Ureter (tissue), 1 donor: ENCODE measurements at regions not wholly inside any gene's neighbourhood (a gene's known extent, or its start where the extent isn't known, plus 50 kb on each side); places are given as distances from the start of the nearest gene placed in this dataset.
"Not testable (repeated sequence)": the region's sequence is repeated elsewhere in the genome, so short reads cannot be mapped to it uniquely, and the experiment has no call there.

Experiments used
- DNase-seq: peaks from one replicate; pipeline ENCODE4 v3.0.0-alpha.2; 2020; ENCODE audit warnings: low spot score
- donor health status: DM: yes; HTN: yes; CAD: no.

- DNase-seq: no peak
Measured at GRCh38 chr6:168825226-168826077, 384.5 kb downstream of the SMOC2 start.

DNA sequence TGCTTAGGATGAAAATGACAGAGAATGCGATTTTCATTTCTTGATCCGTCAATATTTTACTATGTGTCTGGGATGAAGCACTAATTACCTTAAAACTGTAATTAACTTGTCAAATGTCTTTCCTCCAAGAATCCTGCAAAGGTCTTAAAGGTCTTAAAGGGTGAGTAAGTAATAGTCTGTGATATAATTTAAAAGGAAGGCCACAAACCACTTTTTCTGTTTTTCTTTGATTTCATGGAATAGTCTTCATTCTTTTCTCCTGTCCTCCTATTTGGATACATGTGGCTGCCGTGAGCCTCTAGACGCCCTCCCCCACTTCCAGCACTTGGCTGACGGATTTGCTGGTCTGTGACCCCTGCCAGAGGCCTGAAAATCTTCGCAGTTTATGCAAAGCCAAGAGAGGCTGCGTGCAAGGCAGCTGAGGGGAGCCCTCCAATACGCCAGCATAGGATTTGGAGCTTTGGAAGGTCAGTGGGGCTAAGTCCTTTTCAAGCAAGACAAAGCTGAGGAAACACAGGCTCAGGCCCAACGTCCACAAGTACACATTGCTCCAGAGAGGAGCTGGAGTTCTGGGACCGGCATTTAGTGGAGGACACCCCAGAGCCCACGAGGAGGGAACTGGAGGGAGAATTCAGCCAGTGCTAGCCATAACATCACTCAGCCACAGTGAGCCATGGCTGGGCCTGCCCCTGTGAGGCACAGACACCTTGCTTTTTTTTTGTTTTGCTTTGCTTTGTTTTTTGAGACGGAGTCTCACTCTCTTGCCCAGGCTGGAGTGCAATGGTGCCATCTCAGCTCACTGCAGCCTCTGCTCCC, 382.6 kb downstream of the SMOC2 start:
- no peak for DNase-seq

DNA sequence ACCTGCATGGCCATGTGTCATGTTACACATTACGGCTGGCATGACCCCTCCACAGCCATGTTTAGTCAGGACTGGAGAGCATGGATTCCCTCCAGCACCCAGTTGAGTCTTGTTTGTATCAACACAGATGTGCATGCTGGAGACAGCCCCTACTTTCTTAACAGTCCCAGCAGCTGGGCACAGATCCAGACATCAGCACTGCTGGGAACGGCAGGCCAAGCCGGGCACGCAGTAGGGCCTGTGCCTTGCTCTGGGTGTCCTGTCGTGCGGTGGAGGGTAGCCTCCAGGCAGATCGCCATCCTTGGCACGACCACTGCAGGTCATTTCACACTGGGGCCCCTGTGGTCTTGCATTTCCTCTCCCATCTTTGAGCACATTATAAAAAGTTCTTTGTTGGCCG, 381.4 kb downstream of the SMOC2 start:
- DNase-seq: no peak

GRCh38 chr6:168819546-168819945, 378.6 kb downstream of the SMOC2 start:
- DNase-seq: no peak

GRCh38 chr6:168817558-168818159, 376.7 kb downstream of the SMOC2 start:
- no peak for DNase-seq

- DNase-seq: no peak
Measured at GRCh38 chr6:168815229-168815628, 374.2 kb downstream of the SMOC2 start.

DNA sequence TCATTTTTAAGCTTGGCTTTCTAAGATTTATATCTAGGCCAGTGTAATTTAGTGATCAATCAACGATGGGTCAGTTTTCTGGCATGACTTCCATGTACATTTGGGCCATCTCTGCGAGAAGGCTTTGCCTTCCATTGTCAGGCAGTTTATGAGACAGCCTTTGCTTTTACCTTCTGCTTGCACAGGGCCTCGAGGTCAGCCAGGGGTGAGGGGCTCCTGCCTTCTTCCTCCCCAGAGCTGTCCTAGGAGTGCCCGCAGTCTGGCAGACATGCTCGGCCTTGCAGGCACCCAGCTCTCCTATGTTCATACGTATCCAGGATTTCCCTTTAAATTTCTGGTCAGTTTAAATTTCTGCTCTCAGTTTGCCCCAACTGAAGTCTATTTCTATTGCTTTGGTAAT, 367.2 kb downstream of the SMOC2 start:
- no peak for DNase-seq

DNA sequence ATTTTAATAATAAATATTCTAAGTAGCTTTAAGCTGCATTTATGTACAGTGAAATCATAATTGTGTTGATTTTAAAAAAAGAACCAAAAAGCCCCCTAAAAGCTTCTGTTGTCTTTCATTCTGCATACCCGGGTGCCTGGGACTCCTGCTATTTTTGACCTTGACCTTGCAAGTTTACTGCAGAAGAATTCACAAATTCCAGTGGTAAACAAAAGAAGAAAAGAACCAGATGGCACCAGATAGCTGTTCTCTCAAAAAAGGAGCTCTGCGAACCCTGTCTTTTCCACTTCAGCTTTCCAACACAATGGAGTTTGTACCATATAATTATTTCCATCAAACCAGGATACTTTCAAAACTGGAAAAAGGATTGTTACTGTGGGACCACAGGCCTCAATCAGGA, 363.3 kb downstream of the SMOC2 start:
- no peak for DNase-seq

DNA sequence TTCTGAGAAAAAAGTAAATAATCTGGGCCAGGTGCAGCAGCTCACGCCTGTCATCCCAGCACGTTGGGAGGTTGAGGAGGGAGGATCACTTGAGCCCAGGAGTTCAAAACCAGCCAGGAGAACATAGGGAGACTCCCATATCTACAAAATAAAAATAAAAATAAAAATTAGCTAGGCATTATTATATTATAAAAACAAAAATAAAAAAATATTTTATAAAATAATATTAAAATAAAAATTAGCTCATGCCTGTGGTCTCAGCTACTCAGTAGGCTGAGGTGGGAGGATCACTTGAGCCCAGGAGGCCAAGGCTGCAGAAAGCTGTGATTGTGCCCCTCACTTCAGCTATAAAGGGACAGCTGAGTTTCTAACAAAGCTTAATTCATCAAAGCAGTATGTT, 362.9 kb downstream of the SMOC2 start:
- no peak for DNase-seq

GRCh38 chr6:168799067-168799466, 358.1 kb downstream of the SMOC2 start:
- no peak for DNase-seq

DNA sequence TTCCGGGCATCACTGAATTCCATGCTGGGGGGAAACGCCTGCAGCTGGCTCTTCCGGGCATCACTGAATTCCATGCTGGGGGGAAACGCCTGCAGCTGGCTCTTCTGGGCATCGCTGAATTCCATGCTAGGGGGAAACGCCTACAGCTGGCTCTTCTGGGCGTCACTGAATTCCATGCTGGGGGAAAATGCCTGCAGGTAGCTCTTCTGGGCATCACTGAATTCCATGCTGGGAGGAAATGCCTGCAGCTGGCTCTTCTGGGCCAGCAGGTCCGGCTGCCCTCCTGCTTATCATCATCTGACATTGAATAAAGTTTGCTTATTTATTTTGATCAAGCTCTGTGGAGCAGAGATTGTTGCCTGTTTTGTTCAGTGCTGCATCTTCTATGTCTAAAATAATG, 355.1 kb downstream of the SMOC2 start:
- no peak for DNase-seq

DNA sequence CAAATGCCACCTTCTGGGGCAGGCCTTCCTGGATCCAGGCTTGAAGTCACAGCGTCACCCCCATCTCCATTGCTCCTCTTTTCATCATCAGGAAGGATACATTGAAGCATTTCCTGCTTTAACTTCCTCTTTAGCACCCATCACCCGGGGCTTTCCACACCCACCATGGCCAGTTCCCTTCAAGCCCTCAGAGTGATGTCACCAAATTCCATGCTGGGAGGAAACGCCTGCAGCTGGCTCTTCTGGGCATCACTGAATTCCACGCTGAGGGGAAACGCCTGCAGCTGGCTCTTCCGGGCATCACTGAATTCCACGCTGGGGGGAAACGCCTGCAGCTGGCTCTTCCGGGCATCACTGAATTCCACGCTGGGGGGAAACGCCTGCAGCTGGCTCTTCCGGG, 354.6 kb downstream of the SMOC2 start:
- not testable (repeated sequence) for DNase-seq

DNA sequence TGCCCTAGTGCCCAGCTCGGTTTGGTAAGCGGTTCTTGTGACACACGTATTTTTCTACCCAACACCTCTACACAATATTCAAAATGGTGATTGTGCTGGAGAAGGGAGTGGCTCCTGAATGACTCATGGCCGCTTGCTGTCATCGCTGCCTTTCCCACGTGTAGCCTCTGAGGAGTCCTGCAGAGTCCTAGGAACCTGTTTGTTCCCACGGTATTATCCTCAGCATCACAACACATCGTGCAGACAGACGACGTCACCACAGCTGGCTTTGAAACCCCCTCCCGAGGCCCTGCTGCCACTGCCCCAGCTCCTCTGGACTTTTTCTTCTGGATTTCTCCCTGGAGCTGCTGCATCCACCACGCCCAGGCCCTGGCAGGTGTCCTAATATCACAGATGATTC, 353.5 kb downstream of the SMOC2 start:
- DNase-seq: no peak

DNA sequence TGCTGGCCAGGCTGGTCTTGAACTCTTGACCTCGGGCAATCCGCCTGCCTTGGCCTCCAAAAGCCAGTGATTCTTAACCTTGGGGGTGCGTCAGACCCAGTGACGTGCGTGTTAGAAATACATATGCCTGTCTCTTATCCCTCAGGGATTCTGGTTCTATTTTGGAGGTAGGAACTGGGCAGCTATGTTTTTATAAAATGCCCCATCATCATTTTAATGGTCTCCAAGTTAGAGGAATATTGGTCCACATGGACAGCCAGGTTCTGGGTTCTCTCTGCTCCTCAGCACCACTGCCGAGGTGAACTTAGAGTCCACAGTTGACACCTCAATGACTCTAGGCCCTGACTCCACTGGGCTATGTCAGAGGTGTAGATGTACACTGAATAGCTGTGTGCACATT, 352.7 kb downstream of the SMOC2 start:
- no peak for DNase-seq

GRCh38 chr6:168791917-168792316, 350.9 kb downstream of the SMOC2 start:
- DNase-seq: no peak

GRCh38 chr6:168789699-168790098, 348.7 kb downstream of the SMOC2 start:
- DNase-seq: no peak

GRCh38 chr6:168785720-168786511, 344.9 kb downstream of the SMOC2 start:
- DNase-seq: no peak

DNA sequence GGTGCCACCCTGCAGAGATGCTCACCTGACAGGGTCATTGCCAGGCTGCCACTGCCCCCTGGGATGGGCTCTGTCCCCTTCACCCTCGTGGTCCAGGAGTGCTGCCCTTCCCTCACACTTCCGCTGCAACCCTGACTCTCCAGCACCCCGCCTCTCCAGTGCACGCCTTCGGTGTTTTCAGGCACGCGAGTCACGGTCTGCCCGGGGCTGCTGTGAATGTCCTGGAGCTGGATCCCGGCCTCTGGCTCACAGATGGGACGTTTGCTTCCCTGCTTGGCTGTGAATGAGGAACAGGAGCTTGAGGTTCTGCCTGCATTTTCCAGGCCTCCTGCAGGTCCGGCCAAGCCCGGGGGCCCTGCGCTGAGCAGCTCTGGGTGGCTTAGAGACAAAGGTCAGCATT, 343.4 kb downstream of the SMOC2 start:
- no peak for DNase-seq

- no peak for DNase-seq
Measured at GRCh38 chr6:168783720-168784119, 342.7 kb downstream of the SMOC2 start.

- no peak for DNase-seq
Measured at GRCh38 chr6:168782187-168782751, 341.3 kb downstream of the SMOC2 start.

DNA sequence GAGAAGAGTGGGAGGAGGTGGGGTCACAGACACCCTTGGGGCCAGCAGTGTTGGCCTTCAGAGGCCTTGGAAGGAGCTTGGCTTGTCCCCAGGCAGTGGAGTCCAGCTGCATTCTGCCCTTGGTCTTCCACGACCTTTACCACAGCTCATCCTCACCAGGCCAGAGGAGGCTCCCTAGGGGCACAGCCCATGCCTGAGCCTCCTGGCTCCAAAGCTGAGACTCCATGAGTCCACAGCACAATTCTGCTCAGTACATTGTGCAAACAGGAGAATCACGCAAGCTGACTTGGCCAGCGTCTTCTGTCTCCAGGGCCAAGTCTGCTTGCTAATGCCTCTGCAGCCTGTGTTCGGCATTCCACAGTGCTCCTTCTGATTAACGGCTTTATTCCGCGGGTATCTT, 337.2 kb downstream of the SMOC2 start:
- DNase-seq: no peak

DNA sequence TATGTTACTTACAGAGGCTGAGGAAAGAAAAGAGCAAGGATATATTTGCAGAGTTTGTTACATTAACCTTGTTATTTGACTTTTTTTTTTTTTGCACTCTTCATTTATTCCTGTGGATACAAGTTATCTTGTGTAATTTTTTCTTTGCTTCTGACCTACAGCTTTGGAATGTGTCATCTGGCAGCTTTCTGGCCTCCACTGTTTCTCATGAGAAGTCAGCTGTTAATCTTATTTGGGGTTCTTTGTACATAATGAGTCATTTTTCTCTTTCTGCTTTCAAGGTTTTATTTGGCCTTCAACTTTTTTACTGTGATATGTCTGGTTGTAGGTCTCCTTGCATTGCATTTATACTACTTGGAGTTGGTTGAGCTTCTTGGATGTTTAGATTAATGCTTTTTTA, 333.4 kb downstream of the SMOC2 start:
- DNase-seq: no peak
